CD4-positive, alpha-beta T cell (primary cell): ENCODE measurements at regions not wholly inside any gene's neighbourhood (a gene's known extent, or its start where the extent isn't known, plus 50 kb on each side); places are given as distances from the start of the nearest gene placed in this dataset.

ENCODE experiments used
- ATAC-seq: fragments of 200-7000 bp; cut with Tn5 transposase; one replicate; pipeline ENCODE4 v1.10.0; 2022; ENCODE audit warnings: mild to moderate bottlenecking; ENCODE audit not compliant: poor library complexity
- CTCF ChIA-PET: fragments of 350-600 bp; sonication (Branson Sonifier 250); formaldehyde crosslinking; loops from one replicate; lab custom pipeline; 2021; ENCODE audit warnings: antibody characterized with exemption, inconsistent platforms; lab: Charles Lee
- POLR2A ChIA-PET: fragments of 350-600 bp; sonication (Branson Sonifier 250); formaldehyde crosslinking; loops from one replicate; lab custom pipeline; 2021; ENCODE audit warnings: antibody characterized with exemption, inconsistent platforms; lab: Charles Lee
- DNase-seq, 14 experiments: peaks; one replicate each; pipeline ENCODE4 v3.0.0-alpha.2; 2013 to 2020; ENCODE audit warnings: mixed read lengths in 2 of 14
- H3K27ac ChIP-seq, 2 donors: one replicate each; pipeline versions ENCODE4 v1.5.1 to v1.7.0; 2013; ENCODE audit warnings: low read length in 2 of 2, low read depth in 1 of 2, mild to moderate bottlenecking in 1 of 2
- H3K27me3 ChIP-seq, 2 experiments: 1 replicate in 1 of 2; 2 replicates in 1 of 2; pipeline versions ENCODE4 v1.6.1 to v1.7.0; 2013; ENCODE audit warnings: low read length in 2 of 2, control low read depth in 1 of 2, mild to moderate bottlenecking in 1 of 2, moderate library complexity in 1 of 2; ENCODE audit not compliant: insufficient read depth in 2 of 2, control insufficient read depth in 1 of 2
- H3K36me3 ChIP-seq: one replicate; pipeline ENCODE4 v1.6.1; 2013; ENCODE audit warnings: low read length, control low read depth; ENCODE audit not compliant: insufficient read depth
- H3K4me1 ChIP-seq: one replicate; pipeline ENCODE4 v1.6.1; 2013; ENCODE audit warnings: low read length, control low read depth; ENCODE audit not compliant: insufficient read depth
- H3K4me3 ChIP-seq: one replicate; pipeline ENCODE4 v1.5.1; 2013; ENCODE audit warnings: mild to moderate bottlenecking, low read length, moderate library complexity
- H3K9me3 ChIP-seq, 2 experiments: 1 replicate in 1 of 2; 2 replicates in 1 of 2; pipeline versions ENCODE4 v1.6.1 to v1.7.0; 2013; ENCODE audit warnings: low read length in 2 of 2, mild to moderate bottlenecking in 2 of 2, control low read depth in 1 of 2, moderate library complexity in 1 of 2; ENCODE audit not compliant: control insufficient read depth in 1 of 2, insufficient read depth in 1 of 2
- H3K27ac Mint-ChIP-seq: one replicate; pipeline ENCODE4 v1.8.0; 2020; ENCODE audit warnings: mixed read lengths
- H3K27me3 Mint-ChIP-seq: one replicate; pipeline ENCODE4 v1.8.0; 2021; ENCODE audit warnings: mixed read lengths
- H3K36me3 Mint-ChIP-seq: one replicate; pipeline ENCODE4 v1.8.0; 2021; ENCODE audit warnings: low read depth, mixed read lengths
- H3K4me1 Mint-ChIP-seq: one replicate; pipeline ENCODE4 v1.8.0; 2021; ENCODE audit warnings: low read depth, mixed read lengths
- H3K4me3 Mint-ChIP-seq: one replicate; pipeline ENCODE4 v1.8.0; 2020; ENCODE audit warnings: mild to moderate bottlenecking, mixed read lengths
- H3K9me3 Mint-ChIP-seq: one replicate; pipeline ENCODE4 v1.8.0; 2020; ENCODE audit warnings: mixed read lengths
- CTCF ChIP-seq: fragments of 200-600 bp; IDR thresholded peaks from one replicate; pipeline ENCODE4 v1.8.0; 2022; ENCODE audit warnings: antibody characterized with exemption, mild to moderate bottlenecking
- intact Hi-C, 2 experiments: fragments of 100-400 bp; cut with DNase I in 1 of 2; cut with micrococcal nuclease in 1 of 2; formaldehyde crosslinking; loops; one replicate each; pipeline versions ENCODE4 v1.15.1 to v1.9.0; 2023 to 2025; cut with DNase I, micrococcal nuclease

- Histone ChIP-seq H3K4me1 (no peaks in the 10 kb centered on the region), H3K36me3 (no peaks in the 10 kb centered on the region), H3K4me3 (no peak overlapping the region), H3K27ac (no peak overlapping the region), H3K9me3 (no peaks in the 10 kb centered on the region), H3K27me3 (no peaks in the 10 kb centered on the region)
- Mint-ChIP-seq H3K36me3 (no peaks in the 10 kb centered on the region), H3K4me1 (no peaks in the 10 kb centered on the region), H3K27me3 (no peaks in the 10 kb centered on the region), H3K27ac (no peak overlapping the region), H3K4me3 (no peak overlapping the region), H3K9me3 (peaks cover 3% of the 10 kb centered on the region)
- ChIA-PET POLR2A (no interaction called here), CTCF (no interaction called here)
- intact Hi-C loops = no loop called here
- DNase-seq (no peak), ATAC-seq (no peak)
- no peak for TF ChIP-seq CTCF
These were observed 295.0 kb upstream of the PITX2 start for GRCh38 chr4:110917835-110918234.

DNA sequence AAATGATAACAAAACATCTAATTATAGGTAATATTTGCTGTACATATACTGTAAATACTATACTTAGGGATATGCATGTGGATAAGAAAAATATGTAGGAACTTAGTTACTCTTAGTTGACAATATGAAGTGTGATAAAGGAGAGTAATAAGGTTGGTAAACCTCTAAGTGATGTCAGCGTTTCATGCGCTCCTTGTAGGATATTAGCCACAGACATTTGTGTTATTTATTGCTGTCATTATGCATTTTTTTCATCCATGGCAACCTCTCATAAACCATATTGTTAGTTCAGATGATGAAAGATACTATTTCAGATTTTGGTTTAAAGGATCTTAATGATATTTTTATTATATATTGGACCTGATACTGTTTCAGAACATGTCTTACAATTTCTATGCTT, 298.1 kb upstream of the PITX2 start:
- Mint-ChIP-seq H3K4me1 (no peaks in the 10 kb centered on the region), H3K36me3 (no peaks in the 10 kb centered on the region), H3K4me3 (no peak overlapping the region), H3K9me3 (no peaks in the 10 kb centered on the region), H3K27me3 (no peaks in the 10 kb centered on the region), H3K27ac (no peak overlapping the region)
- Histone ChIP-seq H3K4me3 (no peak overlapping the region), H3K9me3 (no peaks in the 10 kb centered on the region), H3K27ac (no peak overlapping the region), H3K4me1 (no peaks in the 10 kb centered on the region), H3K36me3 (no peaks in the 10 kb centered on the region), H3K27me3 (no peaks in the 10 kb centered on the region)
- intact Hi-C loops = no loop called here
- POLR2A ChIA-PET = no interaction called here
- CTCF ChIA-PET = no interaction called here
- no peak for DNase-seq
- no peak for ATAC-seq
- TF ChIP-seq CTCF = no peak

GRCh38 chr4:110924761-110925160, 301.9 kb upstream of the PITX2 start:
- Mint-ChIP-seq H3K4me3 (no peak overlapping the region), H3K4me1 (no peaks in the 10 kb centered on the region), H3K36me3 (no peaks in the 10 kb centered on the region), H3K27ac (no peak overlapping the region), H3K27me3 (no peaks in the 10 kb centered on the region), H3K9me3 (no peaks in the 10 kb centered on the region)
- CTCF ChIA-PET = no interaction called here
- ATAC-seq (no peak), DNase-seq (no peak)
- no peak overlapping the region for H3K27ac ChIP-seq
- no peak overlapping the region for H3K4me3 ChIP-seq
- intact Hi-C loops = no loop called here
- no peaks in the 10 kb centered on the region for H3K4me1 ChIP-seq
- no peaks in the 10 kb centered on the region for H3K36me3 ChIP-seq
- H3K27me3 ChIP-seq = no peaks in the 10 kb centered on the region
- TF ChIP-seq CTCF = no peak
- H3K9me3 ChIP-seq = peaks cover 0 to 4% of the 10 kb centered on the region in 2 experiments
- POLR2A ChIA-PET = no interaction called here
